DND-41 (cell line): ENCODE measurements at regions not wholly inside any gene's neighbourhood (a gene's known extent, or its start where the extent isn't known, plus 50 kb on each side); places are given as distances from the start of the nearest gene placed in this dataset.

Source experiments
- ATAC-seq: fragments of 200-7000 bp; cut with Tn5 transposase; 3 replicates; pipeline ENCODE4 v1.9.1; 2021; ENCODE audit warnings: low read depth; ENCODE audit not compliant: insufficient read depth
- DNase-seq: peaks from one replicate; pipeline ENCODE4 v3.0.0-alpha.2; 2020
- H2AFZ ChIP-seq: 2 replicates; pipeline ENCODE4 v1.6.0; 2012; ENCODE audit warnings: low read depth, low read length
- H3K27ac ChIP-seq: 2 replicates; pipeline ENCODE4 v1.5.1; 2012; ENCODE audit warnings: low read length, inconsistent platforms
- H3K27me3 ChIP-seq: fragments of 200-600 bp; sonication (generic); 2 replicates; pipeline ENCODE4 v1.6.0; 2012; ENCODE audit warnings: low read length, mild to moderate bottlenecking, inconsistent platforms; ENCODE audit not compliant: insufficient read depth, poor library complexity
- H3K36me3 ChIP-seq: 2 replicates; pipeline ENCODE4 v1.5.1; 2012; ENCODE audit warnings: low read length, inconsistent platforms; ENCODE audit not compliant: insufficient read depth
- H3K4me1 ChIP-seq: 2 replicates; pipeline ENCODE4 v1.5.1; 2012; ENCODE audit warnings: mild to moderate bottlenecking, low read length; ENCODE audit not compliant: insufficient read depth
- H3K4me2 ChIP-seq: 2 replicates; pipeline ENCODE4 v1.6.0; 2012; ENCODE audit warnings: mild to moderate bottlenecking, moderate library complexity, low read length, inconsistent platforms; ENCODE audit not compliant: insufficient read depth
- H3K4me3 ChIP-seq, 2 experiments: fragments of 200-600 bp in 1 of 2; shearing (Covaris generic) in 1 of 2; 2 replicates each; pipeline ENCODE4 v1.5.1; 2012 to 2016; ENCODE audit warnings: inconsistent platforms in 2 of 2, low read length in 2 of 2, mild to moderate bottlenecking in 2 of 2, low read depth in 1 of 2, moderate library complexity in 1 of 2
- H3K79me2 ChIP-seq: 2 replicates; pipeline ENCODE4 v1.6.0; 2012; ENCODE audit warnings: low read length, inconsistent platforms; ENCODE audit not compliant: insufficient read depth
- H3K9ac ChIP-seq: 2 replicates; pipeline ENCODE4 v1.6.0; 2012; ENCODE audit warnings: low read depth, mild to moderate bottlenecking, inconsistent platforms, low read length, moderate library complexity
- H3K9me3 ChIP-seq: 2 replicates; pipeline ENCODE4 v1.5.1; 2012; ENCODE audit warnings: low read length, moderate library complexity, mild to moderate bottlenecking, inconsistent platforms; ENCODE audit not compliant: insufficient read depth, severe bottlenecking
- H4K20me1 ChIP-seq: 2 replicates; pipeline ENCODE4 v1.6.0; 2012; ENCODE audit warnings: low read length; ENCODE audit not compliant: insufficient read depth
- EZH2 ChIP-seq: IDR thresholded peaks from 3 replicates; pipeline ENCODE4 v1.6.1; 2012; ENCODE audit warnings: borderline replicate concordance, low read depth, mild to moderate bottlenecking, moderate library complexity, low read length, inconsistent platforms; ENCODE audit not compliant: severe bottlenecking
- TF ChIP-seq, protein P1 (sequence below): IDR thresholded peaks from 2 replicates; pipeline ENCODE4 v1.5.1; 2012; ENCODE audit warnings: borderline replicate concordance, low read length, moderate library complexity, mild to moderate bottlenecking; ENCODE audit not compliant: poor library complexity, severe bottlenecking; ENCODE audit errors: extremely low read depth

DNA sequence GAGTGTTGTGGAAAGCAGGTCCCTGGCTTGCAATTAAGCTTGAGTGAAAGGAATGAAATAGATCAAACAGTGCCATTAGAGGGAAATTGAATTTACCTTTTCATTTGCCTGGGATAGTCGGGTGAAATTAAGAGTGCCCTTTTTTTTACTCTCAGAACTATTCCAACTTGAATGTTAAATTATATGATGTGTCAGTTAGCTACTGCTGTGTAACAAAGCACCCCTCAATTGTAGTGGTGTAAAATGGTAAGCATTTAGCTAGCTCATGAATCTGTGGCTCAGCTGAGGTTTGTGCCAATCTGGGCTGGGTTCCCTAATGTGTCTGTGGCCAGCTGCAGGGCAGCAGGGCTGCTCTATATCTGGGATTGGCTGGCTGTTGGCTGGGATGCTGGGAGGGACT lies 571.4 kb downstream of the MN1 start:
- TF ChIP-seq EZH2 = no peak
- TF ChIP-seq, protein P1, sequence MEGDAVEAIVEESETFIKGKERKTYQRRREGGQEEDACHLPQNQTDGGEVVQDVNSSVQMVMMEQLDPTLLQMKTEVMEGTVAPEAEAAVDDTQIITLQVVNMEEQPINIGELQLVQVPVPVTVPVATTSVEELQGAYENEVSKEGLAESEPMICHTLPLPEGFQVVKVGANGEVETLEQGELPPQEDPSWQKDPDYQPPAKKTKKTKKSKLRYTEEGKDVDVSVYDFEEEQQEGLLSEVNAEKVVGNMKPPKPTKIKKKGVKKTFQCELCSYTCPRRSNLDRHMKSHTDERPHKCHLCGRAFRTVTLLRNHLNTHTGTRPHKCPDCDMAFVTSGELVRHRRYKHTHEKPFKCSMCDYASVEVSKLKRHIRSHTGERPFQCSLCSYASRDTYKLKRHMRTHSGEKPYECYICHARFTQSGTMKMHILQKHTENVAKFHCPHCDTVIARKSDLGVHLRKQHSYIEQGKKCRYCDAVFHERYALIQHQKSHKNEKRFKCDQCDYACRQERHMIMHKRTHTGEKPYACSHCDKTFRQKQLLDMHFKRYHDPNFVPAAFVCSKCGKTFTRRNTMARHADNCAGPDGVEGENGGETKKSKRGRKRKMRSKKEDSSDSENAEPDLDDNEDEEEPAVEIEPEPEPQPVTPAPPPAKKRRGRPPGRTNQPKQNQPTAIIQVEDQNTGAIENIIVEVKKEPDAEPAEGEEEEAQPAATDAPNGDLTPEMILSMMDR = no peak
- no peak overlapping the region for H2AFZ ChIP-seq
- H3K36me3 ChIP-seq = no peaks in the 10 kb centered on the region
- ATAC-seq (no peak), DNase-seq (no peak)
- H3K27me3 ChIP-seq = peaks cover 13% of the 10 kb centered on the region
- H3K4me1 ChIP-seq = no peaks in the 10 kb centered on the region
- H3K4me3 ChIP-seq = no peak overlapping the region
- H4K20me1 ChIP-seq = no peaks in the 10 kb centered on the region
- no peaks in the 10 kb centered on the region for H3K9me3 ChIP-seq
- H3K9ac ChIP-seq = no peak overlapping the region
- H3K79me2 ChIP-seq = no peaks in the 10 kb centered on the region
- H3K4me2 ChIP-seq = no peak overlapping the region
- no peak overlapping the region for H3K27ac ChIP-seq

DNA sequence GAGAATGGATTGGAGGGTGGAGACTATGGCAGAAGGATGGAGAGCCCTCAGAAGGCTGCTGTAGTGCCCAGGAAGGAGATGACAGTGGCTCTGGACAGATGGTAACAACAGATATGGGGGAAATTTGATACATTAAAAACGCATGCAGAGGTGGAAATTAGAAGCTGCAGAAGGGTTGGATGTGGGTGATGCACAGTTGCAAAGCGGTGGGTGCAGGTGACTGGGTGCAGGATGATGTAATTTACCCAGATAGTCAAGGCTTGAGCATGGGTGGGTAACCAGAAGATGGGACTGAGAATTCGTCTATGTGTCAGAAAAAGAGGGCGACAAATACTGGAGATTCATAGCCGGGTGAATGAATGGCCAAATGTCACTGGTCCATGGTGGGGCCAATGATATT lies 570.3 kb downstream of the MN1 start:
- H3K4me1 ChIP-seq = no peaks in the 10 kb centered on the region
- H4K20me1 ChIP-seq = no peaks in the 10 kb centered on the region
- DNase-seq (no peak), ATAC-seq (no peak)
- no peak for TF ChIP-seq EZH2
- TF ChIP-seq, protein P1 = no peak
- no peak overlapping the region for H3K4me2 ChIP-seq
- no peak overlapping the region for H2AFZ ChIP-seq
- H3K9me3 ChIP-seq = no peaks in the 10 kb centered on the region
- H3K4me3 ChIP-seq = no peak overlapping the region
- peaks cover 10% of the 10 kb centered on the region for H3K27me3 ChIP-seq
- H3K9ac ChIP-seq = no peak overlapping the region
- no peak overlapping the region for H3K27ac ChIP-seq
- no peaks in the 10 kb centered on the region for H3K79me2 ChIP-seq
- no peaks in the 10 kb centered on the region for H3K36me3 ChIP-seq

GRCh38 chr22:27232077-27232476 lies 569.5 kb downstream of the MN1 start:
- H3K4me3 ChIP-seq = no peak overlapping the region
- H3K36me3 ChIP-seq = no peaks in the 10 kb centered on the region
- no peak for DNase-seq
- no peaks in the 10 kb centered on the region for H3K9me3 ChIP-seq
- H4K20me1 ChIP-seq = no peaks in the 10 kb centered on the region
- H3K4me1 ChIP-seq = no peaks in the 10 kb centered on the region
- no peak for ATAC-seq
- H3K4me2 ChIP-seq = no peak overlapping the region
- H2AFZ ChIP-seq = no peak overlapping the region
- H3K79me2 ChIP-seq = no peaks in the 10 kb centered on the region
- H3K9ac ChIP-seq = no peak overlapping the region
- H3K27me3 ChIP-seq = peaks cover 10% of the 10 kb centered on the region
- no peak overlapping the region for H3K27ac ChIP-seq
- no peak for TF ChIP-seq EZH2
- TF ChIP-seq, protein P1 = no peak

- Histone ChIP-seq H4K20me1 (no peaks in the 10 kb centered on the region; the same call in 1 of the 2 replicates), H3K27me3 (peaks cover 8% of the 10 kb centered on the region), H3K4me3 (no peak overlapping the region), H3K9ac (no peak overlapping the region), H3K4me1 (no peaks in the 10 kb centered on the region), H3K79me2 (no peaks in the 10 kb centered on the region), H3K27ac (no peak overlapping the region), H3K9me3 (no peaks in the 10 kb centered on the region), H3K4me2 (no peak overlapping the region), H3K36me3 (no peaks in the 10 kb centered on the region), H2AFZ (no peak overlapping the region)
- TF ChIP-seq, protein P1 = no peak
- TF ChIP-seq EZH2 = no peak
- no peak for DNase-seq
- ATAC-seq = no peak
Observed at GRCh38 chr22:27237080-27237741, 564.3 kb downstream of the MN1 start.
